ENCODE measurements at regions not wholly inside any gene's neighbourhood (a gene's known extent, or its start where the extent isn't known, plus 50 kb on each side); places are given as distances from the start of the nearest gene placed in this dataset.
A peak's percentile ranks its signal among the peaks of the same experiment; 100 is the strongest.

DNA sequence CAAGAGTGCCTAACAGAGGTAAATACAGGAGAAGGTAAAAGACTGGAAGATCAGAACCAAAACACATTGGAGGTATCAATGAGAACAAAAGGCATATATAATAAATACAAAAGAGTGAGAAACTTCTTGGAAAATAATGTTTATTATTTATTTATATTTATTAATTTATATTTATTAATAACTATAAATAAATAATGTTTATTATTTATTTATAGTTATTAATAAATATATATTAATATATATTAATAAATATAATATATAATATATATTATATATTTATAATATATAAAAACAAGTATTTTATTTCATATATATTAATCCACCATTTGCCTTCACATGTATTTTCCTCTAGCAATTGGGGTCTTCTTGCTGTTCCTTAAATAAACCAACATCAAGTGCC lies 391.9 kb downstream of the GPATCH2 start:
- FAIRE-seq: peak; percentile 93
- H3K36me3 ChIP-seq: no peaks in the 10 kb centered on the region
- H3K27me3 ChIP-seq: no peaks in the 10 kb centered on the region
- ATAC-seq: no peak
- no peak overlapping the region for H3K4me3 ChIP-seq
- no peaks in the 10 kb centered on the region for H3K9me3 ChIP-seq
- no peak for DNase-seq
- intact Hi-C loops (cut with DNase I): no loop called here
- TF ChIP-seq, protein P1, sequence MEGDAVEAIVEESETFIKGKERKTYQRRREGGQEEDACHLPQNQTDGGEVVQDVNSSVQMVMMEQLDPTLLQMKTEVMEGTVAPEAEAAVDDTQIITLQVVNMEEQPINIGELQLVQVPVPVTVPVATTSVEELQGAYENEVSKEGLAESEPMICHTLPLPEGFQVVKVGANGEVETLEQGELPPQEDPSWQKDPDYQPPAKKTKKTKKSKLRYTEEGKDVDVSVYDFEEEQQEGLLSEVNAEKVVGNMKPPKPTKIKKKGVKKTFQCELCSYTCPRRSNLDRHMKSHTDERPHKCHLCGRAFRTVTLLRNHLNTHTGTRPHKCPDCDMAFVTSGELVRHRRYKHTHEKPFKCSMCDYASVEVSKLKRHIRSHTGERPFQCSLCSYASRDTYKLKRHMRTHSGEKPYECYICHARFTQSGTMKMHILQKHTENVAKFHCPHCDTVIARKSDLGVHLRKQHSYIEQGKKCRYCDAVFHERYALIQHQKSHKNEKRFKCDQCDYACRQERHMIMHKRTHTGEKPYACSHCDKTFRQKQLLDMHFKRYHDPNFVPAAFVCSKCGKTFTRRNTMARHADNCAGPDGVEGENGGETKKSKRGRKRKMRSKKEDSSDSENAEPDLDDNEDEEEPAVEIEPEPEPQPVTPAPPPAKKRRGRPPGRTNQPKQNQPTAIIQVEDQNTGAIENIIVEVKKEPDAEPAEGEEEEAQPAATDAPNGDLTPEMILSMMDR (IDR thresholded peaks at IDR 0.05): no peak
- H3K4me1 ChIP-seq: no peaks in the 10 kb centered on the region
- H3K27ac ChIP-seq: no peak overlapping the region

DNA sequence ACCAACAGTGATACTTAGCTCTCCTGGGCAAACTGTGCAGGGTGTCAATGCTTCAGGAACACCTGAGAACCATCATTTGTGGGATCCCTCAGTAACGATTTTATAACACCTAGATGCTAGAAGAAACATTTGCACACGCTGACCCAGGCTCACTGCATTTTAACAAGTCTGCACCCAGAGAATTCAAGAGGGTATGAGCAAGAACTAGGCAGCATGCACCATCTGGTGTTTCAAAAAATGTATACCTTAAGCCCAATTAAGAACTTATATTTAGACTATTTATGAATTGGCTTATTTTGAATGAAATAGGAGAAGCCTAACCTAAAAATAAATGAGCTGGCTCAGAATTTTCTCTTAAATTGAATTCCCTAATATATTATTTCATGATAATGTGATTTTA lies 400.5 kb downstream of the GPATCH2 start:
- ATAC-seq (no peak), FAIRE-seq (no peak), DNase-seq (no peak)
- Histone ChIP-seq H3K9me3 (no peaks in the 10 kb centered on the region), H3K4me3 (no peak overlapping the region), H3K4me1 (no peaks in the 10 kb centered on the region), H3K36me3 (no peaks in the 10 kb centered on the region), H3K27ac (no peak overlapping the region), H3K27me3 (no peaks in the 10 kb centered on the region)
- intact Hi-C loops (cut with DNase I): no loop called here
- TF ChIP-seq, protein P1 (IDR thresholded peaks at IDR 0.05): no peak
- 35 to 36% methylated on average over 2 of the region's 2 CpGs for WGBS, 2 donors

DNA sequence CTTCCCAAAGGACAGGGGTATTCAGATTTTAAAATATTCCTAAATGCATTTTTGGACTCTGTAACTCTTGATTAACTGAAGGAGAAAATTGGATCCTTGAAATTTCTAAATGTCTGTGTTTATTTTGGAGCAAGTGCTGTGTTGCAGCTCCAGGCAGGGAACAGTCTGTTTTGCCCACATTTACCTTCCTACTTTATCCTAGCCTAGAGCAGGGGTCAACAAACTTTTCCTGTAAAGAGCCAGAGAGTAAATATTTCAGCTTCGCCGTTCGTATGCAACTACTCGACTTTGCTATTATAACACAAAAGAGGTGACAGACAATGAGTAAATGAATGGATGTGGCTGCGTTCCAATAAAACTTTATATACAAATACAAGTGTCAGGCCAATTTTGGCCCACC lies 402.2 kb downstream of the GPATCH2 start:
- no peak for FAIRE-seq
- intact Hi-C loops (cut with DNase I): no loop called here
- Histone ChIP-seq H3K9me3 (no peaks in the 10 kb centered on the region), H3K36me3 (no peaks in the 10 kb centered on the region), H3K4me3 (no peak overlapping the region), H3K27ac (no peak overlapping the region), H3K27me3 (no peaks in the 10 kb centered on the region), H3K4me1 (no peaks in the 10 kb centered on the region)
- no peak for ATAC-seq
- WGBS, 2 donors: 53% methylated on average over 5 of the region's 5 CpGs
- TF ChIP-seq, protein P1 (IDR thresholded peaks at IDR 0.05): no peak
- no peak for DNase-seq

DNA sequence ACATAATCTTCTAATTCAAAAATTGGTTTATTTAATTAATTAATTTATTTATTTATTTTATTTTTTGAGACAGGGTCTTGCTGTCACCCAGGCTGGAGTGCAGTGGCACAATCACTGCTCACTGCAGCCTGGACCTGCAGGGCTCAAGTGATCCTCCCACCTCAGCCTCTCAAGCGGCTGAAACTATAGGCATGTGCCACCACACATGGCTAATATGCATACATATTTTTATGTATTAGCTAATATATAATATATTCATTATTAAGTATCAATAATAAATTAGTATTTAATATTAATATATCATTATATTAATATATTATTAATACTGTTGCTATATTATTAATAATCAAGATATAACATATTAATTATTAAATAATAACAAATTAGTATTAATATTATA lies 406.7 kb downstream of the GPATCH2 start:
- DNase-seq (no peak), FAIRE-seq (no peak), ATAC-seq (no peak)
- no peak overlapping the region for H3K4me3 ChIP-seq
- WGBS, 2 donors: 85 to 96% methylated on average over 1 of the region's 1 CpG
- TF ChIP-seq, protein P1 (IDR thresholded peaks at IDR 0.05): no peak
- no peaks in the 10 kb centered on the region for H3K4me1 ChIP-seq
- intact Hi-C loops (cut with DNase I): no loop called here
- H3K27me3 ChIP-seq: no peaks in the 10 kb centered on the region
- H3K36me3 ChIP-seq: no peaks in the 10 kb centered on the region
- H3K9me3 ChIP-seq: no peaks in the 10 kb centered on the region
- no peak overlapping the region for H3K27ac ChIP-seq

DNA sequence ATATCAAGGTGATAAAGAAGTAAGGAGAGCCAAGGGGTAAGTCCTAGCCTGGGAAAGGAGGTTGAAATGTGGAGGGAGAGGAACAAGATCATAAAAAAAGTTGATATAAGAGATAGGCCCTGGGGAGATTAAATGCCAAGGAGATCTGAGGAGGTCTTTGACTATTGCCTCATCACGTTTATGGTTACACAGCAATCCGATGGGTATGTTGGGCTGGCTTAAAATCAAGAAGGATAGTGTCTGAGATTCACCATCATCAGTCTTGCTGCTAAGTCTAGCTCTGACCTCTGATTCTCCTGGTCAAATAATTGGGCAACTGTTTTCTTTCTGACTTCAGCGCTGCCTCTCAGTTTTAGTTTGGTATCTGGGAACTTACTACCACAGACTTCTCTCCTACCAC lies 416.3 kb downstream of the GPATCH2 start:
- Histone ChIP-seq H3K36me3 (no peaks in the 10 kb centered on the region), H3K4me1 (no peaks in the 10 kb centered on the region), H3K27ac (no peak overlapping the region), H3K9me3 (no peaks in the 10 kb centered on the region), H3K4me3 (no peak overlapping the region), H3K27me3 (no peaks in the 10 kb centered on the region)
- FAIRE-seq (no peak), ATAC-seq (no peak), DNase-seq (no peak)
- TF ChIP-seq, protein P1 (IDR thresholded peaks at IDR 0.05): no peak
- intact Hi-C loops (cut with DNase I): no loop called here
- WGBS, 2 donors: 47 to 57% methylated on average over 3 of the region's 3 CpGs

All from pancreas (tissue), 10 donors.